Gastrocnemius medialis (tissue), 4 donors: ENCODE measurements at regions not wholly inside any gene's neighbourhood (a gene's known extent, or its start where the extent isn't known, plus 50 kb on each side); places are given as distances from the start of the nearest gene placed in this dataset.

ENCODE experiments used
- POLR2A ChIP-seq, 2 donors: fragments of 450-650 bp; IDR thresholded peaks; one replicate each; pipeline ENCODE4 v1.6.1; 2017; ENCODE audit warnings: antibody characterized with exemption in 2 of 2, mild to moderate bottlenecking in 2 of 2, moderate library complexity in 2 of 2
- TF ChIP-seq, protein P1 (sequence below), 5 experiments: fragments of 450-650 bp in 3 of 5; fragments of 200-600 bp in 2 of 5; sonication (generic) in 2 of 5; IDR thresholded peaks in 4 of 5; conservative IDR thresholded peaks in 1 of 5; 1 replicate in 4 of 5; 2 replicates in 1 of 5; pipeline ENCODE4 v1.5.1; 2016 to 2019; ENCODE audit warnings: antibody characterized with exemption in 5 of 5, mild to moderate bottlenecking in 3 of 5, moderate library complexity in 3 of 5

GRCh38 chr10:88130912-88131311, 267.5 kb downstream of the PTEN start:
- TF ChIP-seq, protein P1, sequence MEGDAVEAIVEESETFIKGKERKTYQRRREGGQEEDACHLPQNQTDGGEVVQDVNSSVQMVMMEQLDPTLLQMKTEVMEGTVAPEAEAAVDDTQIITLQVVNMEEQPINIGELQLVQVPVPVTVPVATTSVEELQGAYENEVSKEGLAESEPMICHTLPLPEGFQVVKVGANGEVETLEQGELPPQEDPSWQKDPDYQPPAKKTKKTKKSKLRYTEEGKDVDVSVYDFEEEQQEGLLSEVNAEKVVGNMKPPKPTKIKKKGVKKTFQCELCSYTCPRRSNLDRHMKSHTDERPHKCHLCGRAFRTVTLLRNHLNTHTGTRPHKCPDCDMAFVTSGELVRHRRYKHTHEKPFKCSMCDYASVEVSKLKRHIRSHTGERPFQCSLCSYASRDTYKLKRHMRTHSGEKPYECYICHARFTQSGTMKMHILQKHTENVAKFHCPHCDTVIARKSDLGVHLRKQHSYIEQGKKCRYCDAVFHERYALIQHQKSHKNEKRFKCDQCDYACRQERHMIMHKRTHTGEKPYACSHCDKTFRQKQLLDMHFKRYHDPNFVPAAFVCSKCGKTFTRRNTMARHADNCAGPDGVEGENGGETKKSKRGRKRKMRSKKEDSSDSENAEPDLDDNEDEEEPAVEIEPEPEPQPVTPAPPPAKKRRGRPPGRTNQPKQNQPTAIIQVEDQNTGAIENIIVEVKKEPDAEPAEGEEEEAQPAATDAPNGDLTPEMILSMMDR (IDR thresholded peaks at IDR 0.05 in 4 of 5, conservative IDR thresholded peaks at IDR 0.05 in 1 of 5), result no peak
- no peak for TF ChIP-seq POLR2A (IDR thresholded peaks at IDR 0.05)
